Lung (tissue), 11 donors: ENCODE measurements at regions not wholly inside any gene's neighbourhood (a gene's known extent, or its start where the extent isn't known, plus 50 kb on each side); places are given as distances from the start of the nearest gene placed in this dataset.

Source experiments
- ATAC-seq: fragments of 200-7000 bp; cut with Tn5 transposase; one replicate; pipeline ENCODE4 v1.9.1; 2020; ENCODE audit warnings: moderate number of reproducible peaks; ENCODE audit not compliant: insufficient read depth, low FRiP score
- DNase-seq, 3 donors: peaks; one replicate each; pipeline ENCODE4 v3.0.0-alpha.2; 2013 to 2017
- H3K27ac ChIP-seq, 2 donors: one replicate each; pipeline ENCODE4 v1.5.1; 2013; ENCODE audit warnings: mild to moderate bottlenecking in 2 of 2, moderate library complexity in 2 of 2, control low read depth in 1 of 2, inconsistent platforms in 1 of 2, low read depth in 1 of 2, low read length in 1 of 2
- H3K27me3 ChIP-seq, 3 donors: one replicate each; pipeline ENCODE4 v1.5.1; 2013; ENCODE audit warnings: low read length in 2 of 3; ENCODE audit not compliant: control insufficient read depth in 3 of 3, insufficient read depth in 3 of 3
- H3K36me3 ChIP-seq, 4 donors: one replicate each; pipeline ENCODE4 v1.5.1; 2013; ENCODE audit warnings: low read length in 4 of 4, mild to moderate bottlenecking in 1 of 4, moderate library complexity in 1 of 4; ENCODE audit not compliant: control insufficient read depth in 4 of 4, insufficient read depth in 4 of 4
- H3K4me1 ChIP-seq, 5 donors: one replicate each; pipeline ENCODE4 v1.5.1; 2013; ENCODE audit warnings: low read length in 5 of 5, mild to moderate bottlenecking in 2 of 5, moderate library complexity in 1 of 5; ENCODE audit not compliant: control insufficient read depth in 5 of 5, insufficient read depth in 5 of 5
- H3K4me3 ChIP-seq: one replicate; pipeline ENCODE4 v1.5.1; 2013; ENCODE audit warnings: mild to moderate bottlenecking, control low read depth, moderate library complexity
- H3K9ac ChIP-seq, 2 donors: one replicate each; pipeline ENCODE4 v1.5.1; 2013; ENCODE audit warnings: low read length in 2 of 2, control low read depth in 1 of 2; ENCODE audit not compliant: insufficient read depth in 1 of 2
- H3K9me3 ChIP-seq, 4 donors: one replicate each; pipeline ENCODE4 v1.5.1; 2013; ENCODE audit warnings: low read length in 3 of 4, mild to moderate bottlenecking in 1 of 4, moderate library complexity in 1 of 4; ENCODE audit not compliant: control insufficient read depth in 4 of 4, insufficient read depth in 3 of 4
- CTCF ChIP-seq: IDR thresholded peaks from 2 replicates; pipeline ENCODE4 v1.5.1; 2012; ENCODE audit warnings: mild to moderate bottlenecking; ENCODE audit errors: control extremely low read depth, extremely low read depth
- WGBS, 2 donors: extraction: QIAGEN DNeasy Blood & Tissue Kit; methylation state at CpG; one replicate each; pipeline ENCODE4 v1.1.7; 2013; 5-methylcytosine and 5-hydroxymethylcytosine counted together
- donor health status: control.
- donor health status: control.
- donor health status: Bipolar disorder and iron deficiency.
- donor health status: healthy.
- donor health status: DM: yes; HTN: yes; CAD: no.

- no peak for TF ChIP-seq CTCF
- H3K9me3 ChIP-seq = no peaks in the 10 kb centered on the region
- H3K4me1 ChIP-seq = peaks cover 0 to 14% (median 0%) of the 10 kb centered on the region in 5 donors
- WGBS, 2 donors = 73 to 78% methylated on average over 3 of the region's 3 CpGs
- DNase-seq = peak; percentile 49 to 81 (median 75)
- no peak overlapping the region for H3K4me3 ChIP-seq
- H3K36me3 ChIP-seq = no peaks in the 10 kb centered on the region
- H3K27me3 ChIP-seq = no peaks in the 10 kb centered on the region
- H3K9ac ChIP-seq = no peak overlapping the region
- ATAC-seq = no peak
- H3K27ac ChIP-seq = no peak overlapping the region
Observed at GRCh38 chr18:39500306-39500705, 1934.7 kb upstream of the CELF4 start.

GRCh38 chr18:39497821-39498220, 1932.2 kb upstream of the CELF4 start:
- no peaks in the 10 kb centered on the region for H3K9me3 ChIP-seq
- no peak for ATAC-seq
- H3K4me3 ChIP-seq = no peak overlapping the region

GRCh38 chr18:39496986-39497385, 1931.4 kb upstream of the CELF4 start:
- no peak for TF ChIP-seq CTCF
- no peaks in the 10 kb centered on the region for H3K36me3 ChIP-seq
- no peak overlapping the region for H3K9ac ChIP-seq
- H3K4me1 ChIP-seq = peaks cover 0 to 14% (median 0%) of the 10 kb centered on the region in 5 donors
- no peaks in the 10 kb centered on the region for H3K27me3 ChIP-seq
- ATAC-seq (no peak), DNase-seq (no peak)
- H3K9me3 ChIP-seq = no peaks in the 10 kb centered on the region
- H3K4me3 ChIP-seq = no peak overlapping the region
- 80 to 85% methylated on average over 4 of the region's 4 CpGs for WGBS, 2 donors
- no peak overlapping the region for H3K27ac ChIP-seq

More at GRCh38 chr18:39497821-39498220, 1932.2 kb upstream of the CELF4 start:
- Histone ChIP-seq H3K27ac (no peak overlapping the region), H3K4me1 (peaks cover 0 to 14% (median 0%) of the 10 kb centered on the region in 5 donors), H3K36me3 (no peaks in the 10 kb centered on the region), H3K27me3 (no peaks in the 10 kb centered on the region), H3K9ac (no peak overlapping the region)
- DNase-seq = no peak
- TF ChIP-seq CTCF = no peak

- no peaks in the 10 kb centered on the region for H3K36me3 ChIP-seq
Observed at GRCh38 chr18:39494211-39494896, 1928.8 kb upstream of the CELF4 start.

More at GRCh38 chr18:39494211-39494896, 1928.8 kb upstream of the CELF4 start:
- Histone ChIP-seq H3K9ac (no peak overlapping the region), H3K9me3 (peaks cover 0 to 3% (median 0%) of the 10 kb centered on the region in 4 donors), H3K27me3 (no peaks in the 10 kb centered on the region), H3K4me3 (no peak overlapping the region), H3K27ac (no peak overlapping the region), H3K4me1 (peaks cover 0 to 6% (median 0%) of the 10 kb centered on the region in 5 donors)
- TF ChIP-seq CTCF = no peak
- WGBS, 2 donors = 86 to 95% methylated on average over 3 of the region's 3 CpGs
- DNase-seq (no peak), ATAC-seq (no peak)
